Neural cell (in vitro differentiated cells): ENCODE measurements at regions not wholly inside any gene's neighbourhood (a gene's known extent, or its start where the extent isn't known, plus 50 kb on each side); places are given as distances from the start of the nearest gene placed in this dataset.
"Not testable (repeated sequence)": the region's sequence is repeated elsewhere in the genome, so short reads cannot be mapped to it uniquely, and the experiment has no call there.

Source experiments
- H2AFZ ChIP-seq: fragments of 200-600, 300-800 bp; sonication (generic), shearing (Covaris generic); 2 replicates; pipeline ENCODE4 v1.6.0; 2014; ENCODE audit warnings: low read depth, mild to moderate bottlenecking, antibody characterized with exemption, low read length, moderate library complexity
- H3F3A ChIP-seq: fragments of 200-600 bp; shearing (Covaris generic); 2 replicates; pipeline ENCODE4 v1.6.1; 2016; ENCODE audit warnings: mild to moderate bottlenecking, moderate library complexity, mixed read lengths, antibody characterized with exemption, low read length; ENCODE audit not compliant: insufficient read depth, poor library complexity, severe bottlenecking
- H3K27ac ChIP-seq: fragments of 200-600, 300-800 bp; sonication (generic), shearing (Covaris generic); 2 replicates; pipeline ENCODE4 v1.5.1; 2014; ENCODE audit warnings: mild to moderate bottlenecking, low read length, moderate library complexity
- H3K27me3 ChIP-seq: fragments of 300-800, 200-600 bp; sonication (generic), shearing (Covaris generic); 2 replicates; pipeline ENCODE4 v1.6.0; 2014; ENCODE audit warnings: mild to moderate bottlenecking, low read depth, low read length, moderate library complexity; ENCODE audit not compliant: insufficient read depth
- H3K36me3 ChIP-seq: fragments of 300-800, 200-600 bp; sonication (generic), shearing (Covaris generic); 2 replicates; pipeline ENCODE4 v1.5.1; 2014; ENCODE audit warnings: mild to moderate bottlenecking, antibody characterized with exemption, low read length, moderate library complexity; ENCODE audit not compliant: insufficient read depth
- H3K4me2 ChIP-seq: fragments of 300-800, 200-600 bp; sonication (generic), shearing (Covaris generic); 2 replicates; pipeline ENCODE4 v1.6.0; 2014; ENCODE audit warnings: mild to moderate bottlenecking, low read length
- H3K4me3 ChIP-seq: fragments of 300-800, 200-600 bp; sonication (generic), shearing (Covaris generic); 2 replicates; pipeline ENCODE4 v1.5.1; 2014; ENCODE audit warnings: mild to moderate bottlenecking, low read length, moderate library complexity
- H3K79me2 ChIP-seq: fragments of 200-600 bp; shearing (Covaris generic); replicated peaks from 2 replicates; pipeline ENCODE4 v1.6.0; 2014; ENCODE audit warnings: mild to moderate bottlenecking, low read length, moderate library complexity; ENCODE audit not compliant: insufficient read depth
- H3K9ac ChIP-seq: fragments of 300-800, 200-600 bp; sonication (generic), shearing (Covaris generic); 2 replicates; pipeline ENCODE4 v1.6.1; 2016; ENCODE audit warnings: mild to moderate bottlenecking, low read length, mixed read lengths
- H3K9me2 ChIP-seq: fragments of 200-600 bp; shearing (Covaris generic); 2 replicates; pipeline ENCODE4 v1.6.1; 2016; ENCODE audit warnings: mild to moderate bottlenecking, low read length, mixed read lengths; ENCODE audit not compliant: insufficient read depth
- H3K9me3 ChIP-seq: fragments of 200-600, 300-800 bp; sonication (generic), shearing (Covaris generic); 2 replicates; pipeline ENCODE4 v1.6.1; 2016; ENCODE audit warnings: mild to moderate bottlenecking, mixed run types, low read length, moderate library complexity, mixed read lengths
- H4K20me1 ChIP-seq: fragments of 200-600 bp; shearing (Covaris generic); 2 replicates; pipeline ENCODE4 v1.6.1; 2016; ENCODE audit warnings: mild to moderate bottlenecking, mixed run types; ENCODE audit not compliant: insufficient read depth
- EP300 ChIP-seq: fragments of 450-650 bp; conservative IDR thresholded peaks from 2 replicates; pipeline ENCODE4 v1.6.1; 2014; ENCODE audit warnings: antibody characterized with exemption, mild to moderate bottlenecking, moderate library complexity; ENCODE audit not compliant: poor library complexity, severe bottlenecking
- EZH2 ChIP-seq: fragments of 200-600, 300-800 bp; shearing (Covaris generic), sonication (generic); IDR thresholded peaks from 2 replicates; pipeline ENCODE4 v1.6.1; 2014; ENCODE audit warnings: antibody characterized with exemption, low read length, borderline replicate concordance, mild to moderate bottlenecking; ENCODE audit not compliant: insufficient read depth, poor library complexity, severe bottlenecking
- MXI1 ChIP-seq: fragments of 450-650 bp; conservative IDR thresholded peaks from 2 replicates; pipeline ENCODE4 v1.6.1; 2014; ENCODE audit warnings: antibody characterized with exemption, mild to moderate bottlenecking; ENCODE audit not compliant: poor library complexity, severe bottlenecking
- POLR2AphosphoS5 ChIP-seq: IDR thresholded peaks from 2 replicates; pipeline ENCODE4 v1.6.1; 2012
- RAD21 ChIP-seq: fragments of 450-650 bp; conservative IDR thresholded peaks from 2 replicates; pipeline ENCODE4 v1.6.1; 2014; ENCODE audit warnings: antibody characterized with exemption, mild to moderate bottlenecking, moderate library complexity
- SMC3 ChIP-seq: fragments of 450-650 bp; conservative IDR thresholded peaks from 2 replicates; pipeline ENCODE4 v1.6.1; 2014; ENCODE audit warnings: antibody characterized with exemption, mild to moderate bottlenecking, moderate library complexity; ENCODE audit not compliant: poor library complexity
- TAF1 ChIP-seq: IDR thresholded peaks from 2 replicates; pipeline ENCODE4 v1.6.1; 2012; ENCODE audit warnings: low read depth
- TF ChIP-seq, protein P1 (sequence below): IDR thresholded peaks from 2 replicates; pipeline ENCODE4 v1.6.1; 2012; ENCODE audit warnings: borderline replicate concordance
- TF ChIP-seq, protein P2 (sequence below): fragments of 450-650 bp; IDR thresholded peaks from 2 replicates; pipeline ENCODE4 v1.5.1; 2014; ENCODE audit warnings: antibody characterized with exemption, mild to moderate bottlenecking, moderate library complexity; ENCODE audit not compliant: poor library complexity, severe bottlenecking

DNA sequence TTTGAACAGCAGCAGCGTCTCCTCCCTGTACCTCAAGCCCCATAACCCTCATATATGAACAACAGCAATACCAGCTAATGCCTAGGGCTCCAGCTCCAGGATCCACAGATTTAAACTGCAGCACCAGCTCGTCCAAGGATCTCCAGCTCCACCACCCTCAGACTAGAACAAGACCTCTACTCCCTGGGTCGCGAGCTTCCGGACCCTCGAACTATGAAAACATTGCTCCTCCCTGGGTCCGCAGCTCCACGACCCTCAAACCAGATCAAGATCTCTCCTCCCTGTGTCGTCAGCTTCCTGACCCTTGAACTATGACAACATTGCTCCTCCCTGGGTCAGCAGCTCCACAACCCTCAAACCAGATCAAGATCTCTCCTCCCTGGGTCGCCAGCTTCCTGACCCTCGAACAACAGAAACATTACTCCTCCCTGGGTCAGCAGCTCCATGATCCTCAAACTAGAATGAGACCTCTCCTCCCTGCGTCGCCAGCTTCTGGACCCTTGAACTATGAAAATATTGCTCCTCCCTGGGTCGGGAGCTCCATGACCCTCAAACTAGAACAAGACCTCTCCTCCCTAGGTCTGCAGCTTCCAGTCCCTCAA, 339.0 kb upstream of the SULF2 start:
- TF ChIP-seq MXI1 = no peak
- TF ChIP-seq, protein P1, sequence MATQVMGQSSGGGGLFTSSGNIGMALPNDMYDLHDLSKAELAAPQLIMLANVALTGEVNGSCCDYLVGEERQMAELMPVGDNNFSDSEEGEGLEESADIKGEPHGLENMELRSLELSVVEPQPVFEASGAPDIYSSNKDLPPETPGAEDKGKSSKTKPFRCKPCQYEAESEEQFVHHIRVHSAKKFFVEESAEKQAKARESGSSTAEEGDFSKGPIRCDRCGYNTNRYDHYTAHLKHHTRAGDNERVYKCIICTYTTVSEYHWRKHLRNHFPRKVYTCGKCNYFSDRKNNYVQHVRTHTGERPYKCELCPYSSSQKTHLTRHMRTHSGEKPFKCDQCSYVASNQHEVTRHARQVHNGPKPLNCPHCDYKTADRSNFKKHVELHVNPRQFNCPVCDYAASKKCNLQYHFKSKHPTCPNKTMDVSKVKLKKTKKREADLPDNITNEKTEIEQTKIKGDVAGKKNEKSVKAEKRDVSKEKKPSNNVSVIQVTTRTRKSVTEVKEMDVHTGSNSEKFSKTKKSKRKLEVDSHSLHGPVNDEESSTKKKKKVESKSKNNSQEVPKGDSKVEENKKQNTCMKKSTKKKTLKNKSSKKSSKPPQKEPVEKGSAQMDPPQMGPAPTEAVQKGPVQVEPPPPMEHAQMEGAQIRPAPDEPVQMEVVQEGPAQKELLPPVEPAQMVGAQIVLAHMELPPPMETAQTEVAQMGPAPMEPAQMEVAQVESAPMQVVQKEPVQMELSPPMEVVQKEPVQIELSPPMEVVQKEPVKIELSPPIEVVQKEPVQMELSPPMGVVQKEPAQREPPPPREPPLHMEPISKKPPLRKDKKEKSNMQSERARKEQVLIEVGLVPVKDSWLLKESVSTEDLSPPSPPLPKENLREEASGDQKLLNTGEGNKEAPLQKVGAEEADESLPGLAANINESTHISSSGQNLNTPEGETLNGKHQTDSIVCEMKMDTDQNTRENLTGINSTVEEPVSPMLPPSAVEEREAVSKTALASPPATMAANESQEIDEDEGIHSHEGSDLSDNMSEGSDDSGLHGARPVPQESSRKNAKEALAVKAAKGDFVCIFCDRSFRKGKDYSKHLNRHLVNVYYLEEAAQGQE = no peak
- TF ChIP-seq TAF1 = no peak
- no peak for TF ChIP-seq POLR2AphosphoS5
- TF ChIP-seq, protein P2, sequence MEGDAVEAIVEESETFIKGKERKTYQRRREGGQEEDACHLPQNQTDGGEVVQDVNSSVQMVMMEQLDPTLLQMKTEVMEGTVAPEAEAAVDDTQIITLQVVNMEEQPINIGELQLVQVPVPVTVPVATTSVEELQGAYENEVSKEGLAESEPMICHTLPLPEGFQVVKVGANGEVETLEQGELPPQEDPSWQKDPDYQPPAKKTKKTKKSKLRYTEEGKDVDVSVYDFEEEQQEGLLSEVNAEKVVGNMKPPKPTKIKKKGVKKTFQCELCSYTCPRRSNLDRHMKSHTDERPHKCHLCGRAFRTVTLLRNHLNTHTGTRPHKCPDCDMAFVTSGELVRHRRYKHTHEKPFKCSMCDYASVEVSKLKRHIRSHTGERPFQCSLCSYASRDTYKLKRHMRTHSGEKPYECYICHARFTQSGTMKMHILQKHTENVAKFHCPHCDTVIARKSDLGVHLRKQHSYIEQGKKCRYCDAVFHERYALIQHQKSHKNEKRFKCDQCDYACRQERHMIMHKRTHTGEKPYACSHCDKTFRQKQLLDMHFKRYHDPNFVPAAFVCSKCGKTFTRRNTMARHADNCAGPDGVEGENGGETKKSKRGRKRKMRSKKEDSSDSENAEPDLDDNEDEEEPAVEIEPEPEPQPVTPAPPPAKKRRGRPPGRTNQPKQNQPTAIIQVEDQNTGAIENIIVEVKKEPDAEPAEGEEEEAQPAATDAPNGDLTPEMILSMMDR = no peak
- TF ChIP-seq SMC3 = no peak
- TF ChIP-seq EP300 = no peak
- TF ChIP-seq RAD21 = no peak
- Histone ChIP-seq H3K9me3 (no peaks in the 10 kb centered on the region), H3K27me3 (no peaks in the 10 kb centered on the region), H3K27ac (no peak overlapping the region), H2AFZ (no peak overlapping the region), H3K9me2 (no peaks in the 10 kb centered on the region), H3K36me3 (no peaks in the 10 kb centered on the region), H3F3A (no peaks in the 10 kb centered on the region), H3K4me3 (no peak overlapping the region), H3K9ac (no peak overlapping the region), H3K79me2 (no peaks in the 10 kb centered on the region), H3K4me2 (no peak overlapping the region), H4K20me1 (no peaks in the 10 kb centered on the region)

DNA sequence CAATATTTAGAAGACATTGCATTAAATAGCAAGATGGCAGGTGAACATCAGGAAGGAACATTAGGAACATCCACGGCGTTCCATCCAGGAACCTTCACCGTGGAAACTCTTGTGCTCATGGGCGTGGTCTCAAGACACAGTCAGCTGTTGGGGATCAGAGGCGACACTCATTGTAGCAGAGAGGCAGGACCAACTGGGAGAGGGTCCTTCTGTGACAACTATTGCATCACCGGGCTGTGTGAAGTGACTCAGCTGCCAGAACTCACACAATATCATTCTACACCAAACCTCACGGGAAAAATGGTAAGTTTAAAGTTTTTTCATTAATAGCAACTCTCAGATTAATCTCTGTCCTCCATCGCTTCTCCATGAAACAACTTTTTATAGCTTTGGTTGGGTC, 334.8 kb upstream of the SULF2 start:
- Histone ChIP-seq H3K79me2 (no peaks in the 10 kb centered on the region), H3K9me2 (no peaks in the 10 kb centered on the region), H3F3A (no peaks in the 10 kb centered on the region), H3K27me3 (no peaks in the 10 kb centered on the region), H4K20me1 (no peaks in the 10 kb centered on the region), H3K36me3 (no peaks in the 10 kb centered on the region), H2AFZ (no peak overlapping the region), H3K4me2 (no peak overlapping the region), H3K27ac (no peak overlapping the region), H3K9me3 (no peaks in the 10 kb centered on the region), H3K9ac (no peak overlapping the region), H3K4me3 (no peak overlapping the region)
- TF ChIP-seq TAF1 = no peak
- TF ChIP-seq, protein P2 = no peak
- no peak for TF ChIP-seq POLR2AphosphoS5
- TF ChIP-seq, protein P1 = no peak
- no peak for TF ChIP-seq EZH2
- no peak for TF ChIP-seq RAD21
- no peak for TF ChIP-seq MXI1
- TF ChIP-seq EP300 = no peak
- TF ChIP-seq SMC3 = no peak

DNA sequence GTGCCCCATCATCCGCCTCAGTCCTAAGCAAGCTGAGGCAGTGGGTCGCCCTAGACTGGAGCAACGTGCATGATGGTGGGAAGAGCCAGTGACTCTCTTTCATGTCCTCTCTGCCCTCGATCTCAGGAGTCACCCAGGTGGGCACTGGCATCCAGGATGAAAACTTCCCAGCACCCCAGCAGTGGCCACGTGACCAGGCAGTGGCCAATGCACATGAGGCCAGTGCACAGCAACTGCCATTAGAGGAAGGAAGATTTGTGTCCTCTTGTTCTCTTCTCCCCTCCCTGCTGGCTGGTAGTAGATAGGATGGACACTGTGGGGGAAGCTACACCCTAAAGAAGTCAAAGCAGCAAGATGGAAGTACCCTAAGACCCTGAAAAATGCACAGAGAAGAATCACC, 334.1 kb upstream of the SULF2 start:
- not testable (repeated sequence) for H3F3A ChIP-seq, H3K36me3 ChIP-seq, H3K27me3 ChIP-seq, H3K4me3 ChIP-seq, H3K79me2 ChIP-seq, H3K4me2 ChIP-seq, H3K9me3 ChIP-seq, H3K9me2 ChIP-seq, H2AFZ ChIP-seq, H3K27ac ChIP-seq, H4K20me1 ChIP-seq, H3K9ac ChIP-seq
